OCI-M1 (cell line): ENCODE measurements at regions not wholly inside any gene's neighbourhood (a gene's known extent, or its start where the extent isn't known, plus 50 kb on each side); places are given as distances from the start of the nearest gene placed in this dataset.

Experiments
- DNase-seq: peaks from one replicate; lab custom pipeline; 2025; lab: John Stamatoyannopoulos, UW

GRCh38 chr12:58981961-58982360 is 61.7 kb upstream of the LRIG3 start:
- DNase-seq, result no peak

DNA sequence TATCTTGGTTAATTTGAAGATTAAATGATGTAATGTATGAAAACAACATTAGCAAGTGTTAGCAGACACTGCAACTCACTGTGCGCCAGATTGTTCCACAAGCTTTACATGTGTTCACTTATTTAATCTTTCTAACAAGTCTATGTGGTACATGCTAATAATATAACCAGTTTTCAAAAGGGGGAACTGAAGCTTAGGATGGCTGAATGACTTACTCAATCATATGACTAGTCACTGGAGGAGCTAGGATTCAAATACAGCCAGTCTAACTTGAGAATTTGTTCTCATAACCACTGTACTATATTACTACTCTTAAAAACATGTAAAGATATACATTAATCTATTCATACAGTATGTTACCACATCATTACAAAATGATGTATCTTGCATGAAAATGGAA is 60.5 kb upstream of the LRIG3 start:
- DNase-seq, result no peak

GRCh38 chr12:58978717-58979116 is 58.4 kb upstream of the LRIG3 start:
- no peak for DNase-seq

DNA sequence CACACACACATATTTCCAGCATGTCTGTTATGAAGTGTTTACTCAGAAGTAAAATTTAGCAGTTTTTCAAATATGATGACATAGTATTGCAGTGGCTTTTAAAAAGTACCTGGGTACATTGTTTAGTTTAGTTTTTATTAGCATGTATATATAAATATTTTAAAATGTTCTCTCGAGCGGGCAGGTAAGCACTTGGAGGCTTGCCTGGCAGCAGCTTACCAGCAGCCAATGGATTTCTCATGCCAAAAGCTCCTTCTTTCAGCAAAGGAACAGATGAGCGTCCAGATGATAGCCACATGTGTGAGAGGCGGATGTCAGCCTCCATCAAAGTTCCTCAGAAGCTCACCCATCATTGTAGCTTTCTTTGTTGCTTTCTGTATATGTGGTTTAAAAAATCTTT is 57.2 kb upstream of the LRIG3 start:
- DNase-seq, result no peak

DNA sequence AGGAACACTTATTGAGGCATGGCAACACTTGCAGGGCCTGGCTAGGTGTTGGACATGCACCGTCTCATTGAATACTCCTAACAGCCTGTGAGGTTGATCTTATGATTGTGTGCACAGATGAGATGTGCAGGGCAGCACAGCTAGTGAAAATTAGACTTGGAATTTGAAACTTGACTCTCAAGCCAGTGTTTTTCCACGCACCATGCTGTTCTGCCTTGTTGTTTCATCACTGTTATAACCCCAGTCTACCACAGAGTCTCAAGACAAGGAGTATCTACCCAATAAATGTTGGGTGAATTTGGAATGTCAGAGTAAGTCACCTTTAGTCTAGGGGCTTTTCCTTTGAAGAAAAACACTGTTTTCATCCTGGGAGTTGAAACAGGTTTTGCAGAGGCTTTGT is 55.8 kb upstream of the LRIG3 start:
- no peak for DNase-seq
